ENCODE measurements at regions not wholly inside any gene's neighbourhood (a gene's known extent, or its start where the extent isn't known, plus 50 kb on each side); places are given as distances from the start of the nearest gene placed in this dataset.

- TF ChIP-seq ZBTB33 (IDR thresholded peaks at IDR 0.05), result no peak
- no peak for TF ChIP-seq ATF3 (IDR thresholded peaks at IDR 0.05)
- no peak for TF ChIP-seq HNF4A (conservative IDR thresholded peaks at IDR 0.05)
- TF ChIP-seq JUND (IDR thresholded peaks at IDR 0.05), result no peak
- no peak for TF ChIP-seq SP1 (IDR thresholded peaks at IDR 0.05)
- TF ChIP-seq GABPA (IDR thresholded peaks at IDR 0.05 in 1 of 2, conservative IDR thresholded peaks at IDR 0.05 in 1 of 2), result no peak
- TF ChIP-seq TAF1 (conservative IDR thresholded peaks at IDR 0.05), result no peak
- TF ChIP-seq HNF4G (IDR thresholded peaks at IDR 0.05), result no peak
Observed at GRCh38 chr2:15073664-15074063, 441.1 kb downstream of the LRATD1 start (continued).

DNA sequence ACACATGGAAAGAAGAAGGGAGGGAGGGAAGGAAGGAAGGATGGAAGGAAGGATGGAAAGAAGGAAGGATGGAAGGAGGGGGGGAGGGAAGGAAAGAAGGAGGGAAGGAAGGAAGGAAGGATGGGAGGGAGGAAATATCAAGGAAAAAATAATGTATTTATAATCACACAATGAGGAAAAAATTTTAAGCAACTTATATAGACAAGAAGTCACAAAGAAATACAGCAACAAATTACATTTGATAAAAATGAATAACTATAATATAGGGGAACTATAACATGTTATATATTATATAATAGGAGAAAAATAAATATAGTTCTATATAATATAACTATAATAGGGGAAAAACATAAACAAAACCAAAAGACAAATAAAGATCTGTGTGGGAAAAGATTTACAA lies 441.8 kb downstream of the LRATD1 start:
- no peak for DNase-seq (ENCODE audit: low spot score)
- Histone ChIP-seq H3K9ac (ENCODE audit: low read depth in 1 of 2, low read length in 2 of 2) (no peak overlapping the region), H3K27me3 (ENCODE audit: control insufficient read depth in 4 of 4, insufficient read depth in 4 of 4, low read length in 3 of 4) (no peaks in the 10 kb centered on the region), H3K36me3 (ENCODE audit: control insufficient read depth in 4 of 4, insufficient read depth in 3 of 4, low read depth in 1 of 4, low read length in 3 of 4) (no peaks in the 10 kb centered on the region), H3K4me1 (ENCODE audit: control insufficient read depth in 4 of 4, insufficient read depth in 4 of 4, low read length in 3 of 4) (no peaks in the 10 kb centered on the region), H3K4me3 (ENCODE audit: low read depth in 1 of 3, low read length in 3 of 3) (no peak overlapping the region), H3K9me3 (ENCODE audit: control insufficient read depth in 4 of 4, low read length in 3 of 4) (peaks cover 0 to 2% (median 0%) of the 10 kb centered on the region in 4 donors), H3K27ac (ENCODE audit: low read depth in 1 of 2, low read length in 2 of 2) (no peak overlapping the region)
- TF ChIP-seq MAX (IDR thresholded peaks at IDR 0.05), result no peak
- no peak for TF ChIP-seq FOXA2 (IDR thresholded peaks at IDR 0.05)
- no peak for TF ChIP-seq REST (IDR thresholded peaks at IDR 0.05)
- no peak for TF ChIP-seq SP1 (IDR thresholded peaks at IDR 0.05)
- no peak for TF ChIP-seq RAD21 (IDR thresholded peaks at IDR 0.05)
- TF ChIP-seq ZBTB33 (IDR thresholded peaks at IDR 0.05), result no peak
- no peak for TF ChIP-seq HNF4A (conservative IDR thresholded peaks at IDR 0.05)
- TF ChIP-seq GABPA (IDR thresholded peaks at IDR 0.05 in 1 of 2, conservative IDR thresholded peaks at IDR 0.05 in 1 of 2), result no peak
- no peak for TF ChIP-seq YY1 (IDR thresholded peaks at IDR 0.05)
- no peak for TF ChIP-seq ATF3 (IDR thresholded peaks at IDR 0.05)
- no peak for TF ChIP-seq EGR1 (IDR thresholded peaks at IDR 0.05; ENCODE audit: low read depth in 2 of 2)
- no peak for TF ChIP-seq HNF4G (IDR thresholded peaks at IDR 0.05)
- TF ChIP-seq RXRA (IDR thresholded peaks at IDR 0.05), result no peak
- TF ChIP-seq, protein P1, sequence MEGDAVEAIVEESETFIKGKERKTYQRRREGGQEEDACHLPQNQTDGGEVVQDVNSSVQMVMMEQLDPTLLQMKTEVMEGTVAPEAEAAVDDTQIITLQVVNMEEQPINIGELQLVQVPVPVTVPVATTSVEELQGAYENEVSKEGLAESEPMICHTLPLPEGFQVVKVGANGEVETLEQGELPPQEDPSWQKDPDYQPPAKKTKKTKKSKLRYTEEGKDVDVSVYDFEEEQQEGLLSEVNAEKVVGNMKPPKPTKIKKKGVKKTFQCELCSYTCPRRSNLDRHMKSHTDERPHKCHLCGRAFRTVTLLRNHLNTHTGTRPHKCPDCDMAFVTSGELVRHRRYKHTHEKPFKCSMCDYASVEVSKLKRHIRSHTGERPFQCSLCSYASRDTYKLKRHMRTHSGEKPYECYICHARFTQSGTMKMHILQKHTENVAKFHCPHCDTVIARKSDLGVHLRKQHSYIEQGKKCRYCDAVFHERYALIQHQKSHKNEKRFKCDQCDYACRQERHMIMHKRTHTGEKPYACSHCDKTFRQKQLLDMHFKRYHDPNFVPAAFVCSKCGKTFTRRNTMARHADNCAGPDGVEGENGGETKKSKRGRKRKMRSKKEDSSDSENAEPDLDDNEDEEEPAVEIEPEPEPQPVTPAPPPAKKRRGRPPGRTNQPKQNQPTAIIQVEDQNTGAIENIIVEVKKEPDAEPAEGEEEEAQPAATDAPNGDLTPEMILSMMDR (IDR thresholded peaks at IDR 0.05; ENCODE audit: low read depth, low read length, missing input control), result no peak
- no peak for TF ChIP-seq FOXA1 (IDR thresholded peaks at IDR 0.05)
- TF ChIP-seq NR2F2 (IDR thresholded peaks at IDR 0.05), result no peak

Data from liver (tissue), 7 donors.